KMS-11 (cell line): ENCODE measurements at regions not wholly inside any gene's neighbourhood (a gene's known extent, or its start where the extent isn't known, plus 50 kb on each side); places are given as distances from the start of the nearest gene placed in this dataset.

Experiments
- H2AFZ ChIP-seq: fragments of 200-600 bp; sonication (generic); 2 replicates; pipeline ENCODE4 v1.6.1; 2016; ENCODE audit warnings: antibody characterized with exemption, mixed run types, low read depth
- H3K27ac ChIP-seq: fragments of 200-600 bp; sonication (generic); 2 replicates; pipeline ENCODE4 v1.6.1; 2016; ENCODE audit warnings: mild to moderate bottlenecking, mixed run types
- H3K27me3 ChIP-seq: fragments of 200-600 bp; sonication (generic); 2 replicates; pipeline ENCODE4 v1.6.1; 2017; ENCODE audit warnings: mild to moderate bottlenecking, low read depth, mixed run types, moderate library complexity; ENCODE audit not compliant: insufficient read depth
- H3K36me3 ChIP-seq: fragments of 200-600 bp; sonication (generic); 2 replicates; pipeline ENCODE4 v1.6.1; 2017; ENCODE audit warnings: mild to moderate bottlenecking, mixed run types; ENCODE audit not compliant: insufficient read depth
- H3K4me1 ChIP-seq: fragments of 200-600 bp; sonication (generic); 2 replicates; pipeline ENCODE4 v1.6.1; 2016; ENCODE audit warnings: mild to moderate bottlenecking, low read depth, mixed run types; ENCODE audit not compliant: poor library complexity, severe bottlenecking
- H3K4me2 ChIP-seq: fragments of 200-600 bp; sonication (generic); 2 replicates; pipeline ENCODE4 v1.7.0; 2016; ENCODE audit warnings: mild to moderate bottlenecking, mixed run types
- H3K4me3 ChIP-seq: fragments of 200-600 bp; sonication (generic); IDR thresholded peaks from 2 replicates; pipeline ENCODE4 v1.6.1; 2017; ENCODE audit warnings: low read depth, low read length, mixed read lengths; ENCODE audit not compliant: insufficient read depth
- H3K79me2 ChIP-seq: fragments of 200-600 bp; sonication (generic); 2 replicates; pipeline ENCODE4 v1.6.1; 2016; ENCODE audit warnings: low read depth, mixed run types; ENCODE audit not compliant: insufficient read depth
- H3K9ac ChIP-seq: fragments of 200-600 bp; sonication (generic); 2 replicates; pipeline ENCODE4 v1.6.1; 2016; ENCODE audit warnings: mild to moderate bottlenecking, mixed run types
- H4K20me1 ChIP-seq: fragments of 200-600 bp; sonication (generic); 2 replicates; pipeline ENCODE4 v1.6.1; 2016; ENCODE audit warnings: mild to moderate bottlenecking, mixed run types; ENCODE audit not compliant: insufficient read depth
- TF ChIP-seq, protein P1 (sequence below): fragments of 200-600 bp; sonication (generic); conservative IDR thresholded peaks from 2 replicates; pipeline ENCODE4 v1.6.1; 2017; ENCODE audit warnings: low read depth, mild to moderate bottlenecking, antibody characterized with exemption, low read length, moderate library complexity, mixed read lengths

DNA sequence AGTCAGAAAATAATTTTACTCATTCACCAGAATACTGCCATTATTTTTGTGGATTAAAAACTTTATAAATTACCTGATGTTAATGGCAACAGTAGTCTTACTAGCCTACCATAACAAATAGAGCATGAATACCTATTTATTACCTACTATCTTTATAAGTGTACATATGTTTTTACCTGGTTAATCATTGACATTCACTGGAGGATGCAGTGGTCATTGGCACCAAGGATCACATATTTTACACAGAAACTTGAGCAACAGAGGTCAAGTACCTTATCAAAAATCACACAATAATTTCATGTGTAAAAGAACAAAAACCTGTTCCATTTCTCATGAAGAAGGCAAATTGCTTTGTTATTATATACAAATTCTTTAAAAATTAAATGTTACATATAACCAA, 1284.9 kb upstream of the NCAM2 start:
- Histone ChIP-seq H2AFZ (no peak overlapping the region), H3K9ac (no peak overlapping the region), H3K4me3 (no peak overlapping the region), H4K20me1 (no peaks in the 10 kb centered on the region), H3K79me2 (no peaks in the 10 kb centered on the region), H3K36me3 (no peaks in the 10 kb centered on the region), H3K4me2 (no peak overlapping the region), H3K4me1 (no peaks in the 10 kb centered on the region), H3K27ac (no peak overlapping the region), H3K27me3 (no peaks in the 10 kb centered on the region)
- TF ChIP-seq, protein P1, sequence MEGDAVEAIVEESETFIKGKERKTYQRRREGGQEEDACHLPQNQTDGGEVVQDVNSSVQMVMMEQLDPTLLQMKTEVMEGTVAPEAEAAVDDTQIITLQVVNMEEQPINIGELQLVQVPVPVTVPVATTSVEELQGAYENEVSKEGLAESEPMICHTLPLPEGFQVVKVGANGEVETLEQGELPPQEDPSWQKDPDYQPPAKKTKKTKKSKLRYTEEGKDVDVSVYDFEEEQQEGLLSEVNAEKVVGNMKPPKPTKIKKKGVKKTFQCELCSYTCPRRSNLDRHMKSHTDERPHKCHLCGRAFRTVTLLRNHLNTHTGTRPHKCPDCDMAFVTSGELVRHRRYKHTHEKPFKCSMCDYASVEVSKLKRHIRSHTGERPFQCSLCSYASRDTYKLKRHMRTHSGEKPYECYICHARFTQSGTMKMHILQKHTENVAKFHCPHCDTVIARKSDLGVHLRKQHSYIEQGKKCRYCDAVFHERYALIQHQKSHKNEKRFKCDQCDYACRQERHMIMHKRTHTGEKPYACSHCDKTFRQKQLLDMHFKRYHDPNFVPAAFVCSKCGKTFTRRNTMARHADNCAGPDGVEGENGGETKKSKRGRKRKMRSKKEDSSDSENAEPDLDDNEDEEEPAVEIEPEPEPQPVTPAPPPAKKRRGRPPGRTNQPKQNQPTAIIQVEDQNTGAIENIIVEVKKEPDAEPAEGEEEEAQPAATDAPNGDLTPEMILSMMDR = no peak

- TF ChIP-seq, protein P1 = no peak
- no peaks in the 10 kb centered on the region for H3K4me1 ChIP-seq
- H3K36me3 ChIP-seq = no peaks in the 10 kb centered on the region
- H2AFZ ChIP-seq = no peak overlapping the region
- no peak overlapping the region for H3K4me3 ChIP-seq
- no peak overlapping the region for H3K4me2 ChIP-seq
- no peaks in the 10 kb centered on the region for H3K79me2 ChIP-seq
- H3K27ac ChIP-seq = no peak overlapping the region
- H4K20me1 ChIP-seq = no peaks in the 10 kb centered on the region
- H3K27me3 ChIP-seq = no peaks in the 10 kb centered on the region
- H3K9ac ChIP-seq = no peak overlapping the region
These were observed 1274.1 kb upstream of the NCAM2 start for GRCh38 chr21:19724081-19724480.

DNA sequence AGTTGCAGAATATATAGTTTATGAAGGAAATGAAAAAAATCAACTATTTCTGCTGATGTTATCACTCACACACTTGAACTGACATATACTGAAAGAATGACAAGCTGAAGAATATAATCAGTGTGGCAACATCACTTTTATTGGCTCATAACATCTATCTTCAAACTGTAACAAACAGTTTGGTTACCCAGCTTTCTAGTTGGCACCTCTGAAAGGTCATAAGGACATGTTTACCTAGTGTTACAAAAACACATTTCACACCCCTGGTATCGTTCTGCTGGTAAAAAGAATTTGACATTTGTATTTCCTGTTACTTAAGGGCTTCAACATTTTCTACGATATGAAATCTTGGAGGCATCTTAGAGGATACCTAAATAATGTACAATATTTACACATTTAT, 1267.0 kb upstream of the NCAM2 start:
- Histone ChIP-seq H4K20me1 (no peaks in the 10 kb centered on the region), H3K36me3 (no peaks in the 10 kb centered on the region), H3K27me3 (no peaks in the 10 kb centered on the region), H3K4me3 (no peak overlapping the region), H3K27ac (no peak overlapping the region), H3K4me1 (no peaks in the 10 kb centered on the region), H3K4me2 (no peak overlapping the region), H2AFZ (no peak overlapping the region), H3K9ac (no peak overlapping the region), H3K79me2 (no peaks in the 10 kb centered on the region)
- TF ChIP-seq, protein P1 = no peak

DNA sequence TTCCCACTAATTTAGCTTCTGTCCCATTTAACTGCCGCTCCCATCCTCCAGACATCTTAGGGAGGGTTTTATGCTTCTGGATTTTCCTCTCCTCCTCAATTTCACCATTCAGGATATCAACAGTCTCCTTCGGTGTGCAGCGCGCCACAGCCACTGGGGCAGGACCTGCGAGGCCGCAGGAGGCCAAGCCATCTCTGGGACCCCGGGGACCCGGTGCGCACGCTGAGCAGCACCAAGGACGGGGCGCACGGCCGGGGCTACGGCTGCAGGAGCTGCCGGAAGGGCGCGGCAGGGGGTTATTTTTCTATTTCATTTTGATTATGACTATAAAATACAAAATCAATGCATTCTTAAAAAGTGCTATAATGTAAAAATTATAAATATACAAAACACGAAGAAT, 1238.4 kb upstream of the NCAM2 start:
- H3K79me2 ChIP-seq = no peaks in the 10 kb centered on the region
- no peaks in the 10 kb centered on the region for H3K4me1 ChIP-seq
- H3K9ac ChIP-seq = no peak overlapping the region
- no peaks in the 10 kb centered on the region for H3K36me3 ChIP-seq
- TF ChIP-seq, protein P1 = no peak
- H3K4me3 ChIP-seq = no peak overlapping the region
- H3K4me2 ChIP-seq = no peak overlapping the region
- no peaks in the 10 kb centered on the region for H4K20me1 ChIP-seq
- no peak overlapping the region for H3K27ac ChIP-seq
- no peaks in the 10 kb centered on the region for H3K27me3 ChIP-seq
- H2AFZ ChIP-seq = no peak overlapping the region
